ENCODE measurements at regions not wholly inside any gene's neighbourhood (a gene's known extent, or its start where the extent isn't known, plus 50 kb on each side); places are given as distances from the start of the nearest gene placed in this dataset.

- TF ChIP-seq CTCF (conservative IDR thresholded peaks at IDR 0.05; ENCODE audit: low read length): no peak
- no peak for TF ChIP-seq EZH2phosphoT487 (IDR thresholded peaks at IDR 0.05; ENCODE audit: borderline replicate concordance)
Measured at GRCh38 chr9:75210215-75210614, 121.9 kb downstream of the OSTF1 start.

Data from Loucy (cell line).